ENCODE measurements at regions not wholly inside any gene's neighbourhood (a gene's known extent, or its start where the extent isn't known, plus 50 kb on each side); places are given as distances from the start of the nearest gene placed in this dataset.

- no peak for TF ChIP-seq CTCF (conservative IDR thresholded peaks at IDR 0.05 in 1 of 2, IDR thresholded peaks at IDR 0.05 in 1 of 2; ENCODE audit: extremely low read depth in 1 of 2, insufficient read depth in 1 of 2, low read depth in 1 of 2, low read length in 2 of 2)
- no peak for TF ChIP-seq EZH2 (IDR thresholded peaks at IDR 0.05; ENCODE audit: borderline replicate concordance, low read length)
Measured at GRCh38 chr9:129552064-129552463, 68.8 kb downstream of the C9orf50 start.

Measured in mammary epithelial cell (primary cell).